ENCODE measurements at regions not wholly inside any gene's neighbourhood (a gene's known extent, or its start where the extent isn't known, plus 50 kb on each side); places are given as distances from the start of the nearest gene placed in this dataset.
A peak's percentile ranks its signal among the peaks of the same experiment; 100 is the strongest.

- intact Hi-C loops (cut with micrococcal nuclease) (loop anchor here (10.0 kb wide), 1 partner anchor 209 kb away; no protein-coding TSS in a partner anchor), in situ Hi-C loops (cut with MboI; ENCODE audit: low sequenced_read_pairs) (no loop called here), dilution Hi-C loops (cut with HindIII; ENCODE audit: low sequenced_read_pairs, unreplicated experiment) (no loop called here)
- DNase-seq (no peak), ATAC-seq (ENCODE audit: low read depth) (no peak)
- Histone ChIP-seq H3K14ac (replicated peaks; ENCODE audit: low read depth, low read length) (no peak overlapping the region), H2BK120ac (ENCODE audit: low read depth, low read length) (no peak overlapping the region), H2BK5ac (ENCODE audit: low read depth, low read length, poor library complexity, severe bottlenecking) (no peak overlapping the region), H3K23ac (ENCODE audit: low read depth, low read length) (no peak overlapping the region), H3K9ac (ENCODE audit: low read depth, low read length) (no peak overlapping the region), H4K5ac (ENCODE audit: low read depth, low read length) (no peak overlapping the region), H3K36me3 (ENCODE audit: control insufficient read depth, insufficient read depth, low read length) (no peaks in the 10 kb centered on the region), H3K27me3 (ENCODE audit: control insufficient read depth, insufficient read depth, low read length) (no peaks in the 10 kb centered on the region), H4K20me1 (ENCODE audit: insufficient read depth, low read length) (no peaks in the 10 kb centered on the region), H4K91ac (ENCODE audit: insufficient read depth, low read depth, low read length) (no peak overlapping the region), H3K4me1 (ENCODE audit: control insufficient read depth, insufficient read depth, low read length) (peaks cover 2% of the 10 kb centered on the region; the same call in 1 of the 2 replicates), H3K4me3 (ENCODE audit: insufficient read depth, low read depth, low read length) (no peak overlapping the region), H3K9me1 (ENCODE audit: insufficient read depth, low read length) (no peaks in the 10 kb centered on the region), H3K9me3 (ENCODE audit: control insufficient read depth, insufficient read depth, low read length) (no peaks in the 10 kb centered on the region), H2BK20ac (ENCODE audit: low read depth, low read length) (no peak overlapping the region), H3K4me2 (ENCODE audit: low read depth, low read length) (no peak overlapping the region), H3K4ac (ENCODE audit: low read depth, low read length) (no peak overlapping the region), H2AK5ac (ENCODE audit: low read depth, low read length) (no peak overlapping the region), H2AK9ac (replicated peaks; ENCODE audit: low read depth, low read length, poor library complexity) (no peak overlapping the region), H2AFZ (replicated peaks; ENCODE audit: low read length, poor library complexity) (no peak overlapping the region), H3K56ac (ENCODE audit: extremely low read depth, insufficient read depth, low read length) (no peak overlapping the region), H3K18ac (ENCODE audit: low read depth, low read length) (no peak overlapping the region), H4K8ac (ENCODE audit: low read depth in 2 of 2, low read length in 2 of 2) (no peak overlapping the region), H3K79me1 (ENCODE audit: low read depth in 1 of 2, low read length in 2 of 2) (no peaks in the 10 kb centered on the region), H3K27ac (ENCODE audit: insufficient read depth, low read length) (no peak overlapping the region), H2BK15ac (ENCODE audit: low read depth, low read length) (no peak overlapping the region)
- no TSS peak for BruUV-seq (replicated peaks)
- TF ChIP-seq RAD21 (IDR thresholded peaks at IDR 0.05; ENCODE audit: low read length): no peak
- peak; percentile 33; the same call in 1 of the 2 replicates for TF ChIP-seq CEBPB (IDR thresholded peaks at IDR 0.05; ENCODE audit: low read depth, low read length)
- CTCF ChIA-PET: interaction anchor here (1.6 kb wide), 1 partner anchor 11 kb away, joined by 5 read pairs; no protein-coding TSS in a partner anchor
- 82% methylated on average over 3 of the region's 3 CpGs; no CpG with 5 or more reads in 1 of the 2 experiments for WGBS, 2 experiments (ENCODE audit: extremely low coverage in 2 of 2, insufficient read length in 1 of 2)
- POLR2A ChIA-PET (ENCODE audit: unreplicated experiment): no interaction called here
Measured at GRCh38 chr12:19963972-19964371, 404.4 kb upstream of the PDE3A start.
